Erythroblast (primary cell): ENCODE measurements at regions not wholly inside any gene's neighbourhood (a gene's known extent, or its start where the extent isn't known, plus 50 kb on each side); places are given as distances from the start of the nearest gene placed in this dataset.

ENCODE experiments used
- GATA1 ChIP-seq: IDR thresholded peaks from 2 replicates; pipeline ENCODE4 v1.6.1; 2011; ENCODE audit warnings: low read depth, mild to moderate bottlenecking, control low read depth, low read length, moderate library complexity
- POLR2A ChIP-seq: IDR thresholded peaks from 2 replicates; pipeline ENCODE4 v1.6.1; 2011; ENCODE audit warnings: mild to moderate bottlenecking, low read length

DNA sequence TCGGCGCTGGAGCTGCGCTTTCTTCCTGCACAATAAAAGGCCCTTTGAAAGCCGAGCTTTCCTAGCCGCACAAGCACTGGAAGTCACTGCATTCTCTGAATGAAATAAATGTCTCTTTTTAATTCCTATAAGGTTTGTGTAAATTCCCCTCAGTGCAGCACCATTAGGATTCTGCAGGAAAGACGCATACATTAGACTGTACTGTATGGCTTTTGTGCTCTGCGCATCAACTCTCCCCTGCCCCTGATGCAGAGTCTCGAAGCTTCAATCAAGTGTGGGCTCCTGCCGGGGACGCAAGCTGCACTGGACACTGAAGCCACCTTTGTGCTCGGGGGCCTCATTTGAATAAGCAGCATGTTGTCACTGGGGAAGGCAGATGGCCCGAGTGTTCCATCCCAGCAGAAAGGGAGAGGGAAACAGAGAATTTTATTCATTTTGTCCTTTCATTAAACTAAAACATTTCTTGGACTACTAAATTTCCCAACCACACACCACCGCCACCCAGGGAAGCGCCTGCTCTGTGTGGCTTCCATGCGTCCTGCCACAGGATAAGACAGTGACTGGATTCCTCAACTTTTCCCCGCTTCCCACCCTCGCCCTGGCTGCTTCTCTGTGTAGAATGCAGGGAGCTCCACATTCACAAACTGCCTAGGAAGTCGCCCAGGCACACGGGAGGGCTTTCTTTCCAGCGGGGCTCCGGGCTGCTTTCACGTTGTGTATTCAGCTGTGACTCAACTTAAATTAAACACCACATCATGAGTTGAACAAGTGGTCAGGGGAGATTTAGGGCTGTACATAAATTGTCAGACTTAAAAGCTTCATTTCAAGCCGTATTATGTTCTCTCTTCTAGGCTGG, 635.4 kb downstream of the IRX1 start:
- TF ChIP-seq POLR2A (no peak), GATA1 (no peak)
